Breast epithelium (tissue), 4 donors: ENCODE measurements at regions not wholly inside any gene's neighbourhood (a gene's known extent, or its start where the extent isn't known, plus 50 kb on each side); places are given as distances from the start of the nearest gene placed in this dataset.
"Not testable (repeated sequence)": the region's sequence is repeated elsewhere in the genome, so short reads cannot be mapped to it uniquely, and the experiment has no call there.

Experiments used
- DNase-seq, 2 donors: peaks; one replicate each; pipeline ENCODE4 v3.0.0-alpha.2; 2019; ENCODE audit warnings: low spot score in 2 of 2
- H3K27ac ChIP-seq, 2 donors: fragments of 200-600 bp; sonication (generic) in 1 of 2; one replicate each; pipeline ENCODE4 v1.5.1; 2016 to 2019; ENCODE audit warnings: mild to moderate bottlenecking in 1 of 2
- H3K27me3 ChIP-seq, 2 donors: fragments of 200-600 bp; sonication (generic) in 1 of 2; one replicate each; pipeline versions ENCODE4 v1.5.1 to v1.6.0; 2017 to 2019; ENCODE audit warnings: control low read depth in 1 of 2, mild to moderate bottlenecking in 1 of 2
- H3K36me3 ChIP-seq: fragments of 200-600 bp; one replicate; pipeline ENCODE4 v1.5.1; 2019
- H3K4me1 ChIP-seq, 2 donors: fragments of 200-600 bp; sonication (generic); one replicate each; pipeline ENCODE4 v1.5.1; 2016 to 2019; ENCODE audit warnings: control low read depth in 1 of 2
- H3K4me3 ChIP-seq, 3 donors: fragments of 200-600 bp; sonication (generic); 1 replicate in 2 of 3; 2 replicates in 1 of 3; pipeline ENCODE4 v1.5.1; 2016 to 2019; ENCODE audit warnings: mild to moderate bottlenecking in 3 of 3, moderate library complexity in 2 of 3
- H3K9me3 ChIP-seq, 2 donors: fragments of 200-600 bp; sonication (generic) in 1 of 2; one replicate each; pipeline ENCODE4 v1.5.1; 2016 to 2019; ENCODE audit warnings: control low read depth in 1 of 2
- POLR2A ChIP-seq: fragments of 450-650 bp; IDR thresholded peaks from one replicate; pipeline ENCODE4 v1.6.1; 2016; ENCODE audit warnings: antibody characterized with exemption, mild to moderate bottlenecking, moderate library complexity
- POLR2AphosphoS5 ChIP-seq, 3 donors: sonication (generic); formaldehyde crosslinking; IDR thresholded peaks; one replicate each; pipeline ENCODE4 v1.6.1; 2017; ENCODE audit warnings: antibody characterized with exemption in 3 of 3
- intact Hi-C: fragments of 100-400 bp; cut with DNase I; formaldehyde crosslinking; loops from one replicate; pipeline ENCODE4 v1.15.1; 2023; ENCODE audit warnings: low total_unique reads
- TF ChIP-seq, protein P1 (sequence below), 3 donors: fragments of 450-650 bp; IDR thresholded peaks; one replicate each; pipeline ENCODE4 v1.5.1; 2016 to 2017; ENCODE audit warnings: antibody characterized with exemption in 3 of 3, mild to moderate bottlenecking in 3 of 3, moderate library complexity in 3 of 3

GRCh38 chr21:31788581-31788980, 56.7 kb upstream of the SCAF4 start:
- intact Hi-C loops = no loop called here
- no peak overlapping the region for H3K4me3 ChIP-seq
- DNase-seq = no peak
- H3K9me3 ChIP-seq = no peaks in the 10 kb centered on the region
- H3K36me3 ChIP-seq = no peaks in the 10 kb centered on the region
- H3K27me3 ChIP-seq = no peaks in the 10 kb centered on the region
- H3K4me1 ChIP-seq = no peaks in the 10 kb centered on the region
- no peak overlapping the region for H3K27ac ChIP-seq
- no peak for TF ChIP-seq POLR2A
- TF ChIP-seq, protein P1, sequence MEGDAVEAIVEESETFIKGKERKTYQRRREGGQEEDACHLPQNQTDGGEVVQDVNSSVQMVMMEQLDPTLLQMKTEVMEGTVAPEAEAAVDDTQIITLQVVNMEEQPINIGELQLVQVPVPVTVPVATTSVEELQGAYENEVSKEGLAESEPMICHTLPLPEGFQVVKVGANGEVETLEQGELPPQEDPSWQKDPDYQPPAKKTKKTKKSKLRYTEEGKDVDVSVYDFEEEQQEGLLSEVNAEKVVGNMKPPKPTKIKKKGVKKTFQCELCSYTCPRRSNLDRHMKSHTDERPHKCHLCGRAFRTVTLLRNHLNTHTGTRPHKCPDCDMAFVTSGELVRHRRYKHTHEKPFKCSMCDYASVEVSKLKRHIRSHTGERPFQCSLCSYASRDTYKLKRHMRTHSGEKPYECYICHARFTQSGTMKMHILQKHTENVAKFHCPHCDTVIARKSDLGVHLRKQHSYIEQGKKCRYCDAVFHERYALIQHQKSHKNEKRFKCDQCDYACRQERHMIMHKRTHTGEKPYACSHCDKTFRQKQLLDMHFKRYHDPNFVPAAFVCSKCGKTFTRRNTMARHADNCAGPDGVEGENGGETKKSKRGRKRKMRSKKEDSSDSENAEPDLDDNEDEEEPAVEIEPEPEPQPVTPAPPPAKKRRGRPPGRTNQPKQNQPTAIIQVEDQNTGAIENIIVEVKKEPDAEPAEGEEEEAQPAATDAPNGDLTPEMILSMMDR (IDR thresholded peaks at IDR 0.05) = no peak
- no peak for TF ChIP-seq POLR2AphosphoS5 (IDR thresholded peaks at IDR 0.05)

DNA sequence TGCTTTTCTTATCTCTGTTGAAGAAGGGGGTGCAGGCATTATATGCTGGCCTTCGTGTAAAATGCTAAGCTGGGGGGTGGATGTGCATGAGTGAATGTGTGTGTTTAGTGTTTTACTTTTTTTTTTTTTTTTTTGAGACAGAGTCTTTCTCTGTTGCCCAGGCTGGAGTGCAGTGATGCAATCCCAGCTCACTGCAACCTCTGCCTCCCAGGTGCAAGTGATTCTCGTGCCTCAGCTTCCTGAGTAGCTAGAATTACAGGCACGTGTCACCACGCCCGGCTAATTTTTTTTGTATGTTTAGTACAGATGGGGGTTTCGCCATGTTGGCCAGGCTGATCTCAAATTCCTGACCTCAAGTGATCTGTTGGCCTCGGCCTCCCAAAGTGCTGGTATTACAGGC, 55.8 kb upstream of the SCAF4 start:
- H3K27ac ChIP-seq, DNase-seq, H3K36me3 ChIP-seq, H3K9me3 ChIP-seq, intact Hi-C loops, H3K4me1 ChIP-seq, H3K27me3 ChIP-seq, H3K4me3 ChIP-seq: not testable (repeated sequence)

GRCh38 chr21:31786164-31786920, 54.4 kb upstream of the SCAF4 start:
- H3K27ac ChIP-seq = no peak overlapping the region
- no peak for DNase-seq
- TF ChIP-seq POLR2A (no peak), POLR2AphosphoS5 (IDR thresholded peaks at IDR 0.05) (no peak)
- TF ChIP-seq, protein P1 (IDR thresholded peaks at IDR 0.05) = no peak
- H3K9me3 ChIP-seq = no peaks in the 10 kb centered on the region
- H3K27me3 ChIP-seq = no peaks in the 10 kb centered on the region
- no peak overlapping the region for H3K4me3 ChIP-seq
- H3K4me1 ChIP-seq = no peaks in the 10 kb centered on the region
- H3K36me3 ChIP-seq = no peaks in the 10 kb centered on the region
- intact Hi-C loops = no loop called here

DNA sequence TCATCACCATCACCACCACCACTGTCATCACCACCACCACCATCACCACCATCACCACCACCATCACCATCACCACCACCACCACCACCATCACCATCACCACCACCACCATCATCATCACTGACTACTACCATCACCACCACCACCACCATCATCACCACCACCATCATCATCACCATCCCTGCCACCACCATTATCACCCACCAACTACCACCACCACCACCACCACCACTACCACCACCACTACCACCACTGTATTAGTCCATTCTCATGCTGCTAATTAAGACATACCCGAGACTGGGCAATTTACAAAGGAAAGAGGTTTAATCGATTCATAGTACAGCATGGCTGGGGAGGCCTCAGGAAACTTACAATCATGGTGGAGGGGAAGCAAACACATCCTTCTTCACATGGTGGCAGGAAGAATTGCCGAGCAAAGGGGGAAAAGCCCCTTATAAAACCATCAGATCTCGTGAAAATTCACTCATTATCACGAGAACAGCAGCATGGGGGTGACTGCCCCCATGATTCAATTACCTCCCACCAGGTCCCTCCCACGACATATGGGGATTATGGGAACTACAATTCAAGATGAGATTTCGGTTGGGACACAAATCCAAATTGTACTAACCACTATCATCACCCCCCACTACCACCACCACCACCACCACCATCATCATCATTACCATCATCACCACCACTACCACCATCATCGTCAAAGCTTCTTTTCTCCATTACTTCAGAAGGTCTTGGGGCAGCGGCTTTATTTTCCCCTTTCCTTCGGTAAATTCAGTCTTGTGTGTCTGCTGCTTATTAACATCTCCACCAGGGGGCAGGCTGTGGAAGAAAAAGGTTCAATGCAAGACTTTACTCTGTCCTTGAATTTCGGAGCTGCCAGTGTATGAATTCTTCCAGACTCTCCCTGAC, 53.6 kb upstream of the SCAF4 start:
- H3K27ac ChIP-seq, H3K9me3 ChIP-seq, H3K4me3 ChIP-seq, H3K36me3 ChIP-seq, H3K4me1 ChIP-seq, H3K27me3 ChIP-seq, intact Hi-C loops: not testable (repeated sequence)
- peak; percentile 24 to 53 for DNase-seq
- TF ChIP-seq, protein P1 (IDR thresholded peaks at IDR 0.05) = peak; percentile 54 to 80 (median 68)

GRCh38 chr21:31781737-31782136, 49.8 kb upstream of the SCAF4 start:
- DNase-seq = no peak
- Histone ChIP-seq H3K9me3 (no peaks in the 10 kb centered on the region), H3K4me3 (no peak overlapping the region), H3K27me3 (no peaks in the 10 kb centered on the region), H3K4me1 (no peaks in the 10 kb centered on the region), H3K36me3 (no peaks in the 10 kb centered on the region), H3K27ac (no peak overlapping the region)
- TF ChIP-seq, protein P1 (IDR thresholded peaks at IDR 0.05) = no peak
- TF ChIP-seq POLR2AphosphoS5 (IDR thresholded peaks at IDR 0.05) (no peak), POLR2A (no peak)
- intact Hi-C loops = no loop called here
